Muscle of leg (tissue), 3 donors: ENCODE measurements at regions not wholly inside any gene's neighbourhood (a gene's known extent, or its start where the extent isn't known, plus 50 kb on each side); places are given as distances from the start of the nearest gene placed in this dataset.

Experiments
- DNase-seq: peaks from one replicate; pipeline ENCODE4 v3.0.0; 2013
- H3K27ac ChIP-seq: one replicate; pipeline ENCODE4 v1.5.1; 2013; ENCODE audit warnings: mild to moderate bottlenecking, low read length, control low read depth
- H3K27me3 ChIP-seq: one replicate; pipeline ENCODE4 v1.6.1; 2013; ENCODE audit warnings: low read length; ENCODE audit not compliant: control insufficient read depth, insufficient read depth
- H3K36me3 ChIP-seq: one replicate; pipeline ENCODE4 v1.6.1; 2013; ENCODE audit warnings: low read length; ENCODE audit not compliant: control insufficient read depth, insufficient read depth
- H3K4me1 ChIP-seq: one replicate; pipeline ENCODE4 v1.6.1; 2013; ENCODE audit warnings: low read length; ENCODE audit not compliant: control insufficient read depth, insufficient read depth
- H3K4me3 ChIP-seq: one replicate; pipeline ENCODE4 v1.5.1; 2013; ENCODE audit warnings: low read length, control low read depth
- H3K9me3 ChIP-seq: replicated peaks from 2 replicates; pipeline ENCODE4 v1.6.1; 2013; ENCODE audit warnings: low read depth, low read length; ENCODE audit not compliant: control insufficient read depth
- WGBS: methylation state at CpG from one replicate; pipeline ENCODE4 v1.1.5; 2013; ENCODE audit warnings: missing lambda C conversion rate; ENCODE audit not compliant: insufficient coverage; 5-methylcytosine and 5-hydroxymethylcytosine counted together

- peaks cover 6% of the 10 kb centered on the region for H3K27me3 ChIP-seq
- H3K36me3 ChIP-seq = no peaks in the 10 kb centered on the region
- no peak overlapping the region for H3K4me3 ChIP-seq
- DNase-seq = peak; percentile 84
- no peak overlapping the region for H3K27ac ChIP-seq
- WGBS = no CpG with 5 or more reads among the region's 1 CpG
- H3K4me1 ChIP-seq = peaks cover 10% of the 10 kb centered on the region
- H3K9me3 ChIP-seq = no peaks in the 10 kb centered on the region
Observed at GRCh38 chr1:25150985-25151495, 81.3 kb downstream of the SYF2 start.

GRCh38 chr1:25148673-25149300, 83.5 kb downstream of the SYF2 start:
- no peak for DNase-seq
- H3K27ac ChIP-seq = no peak overlapping the region
- H3K27me3 ChIP-seq = peaks cover 7% of the 10 kb centered on the region
- H3K36me3 ChIP-seq = no peaks in the 10 kb centered on the region
- peaks cover 11% of the 10 kb centered on the region for H3K4me1 ChIP-seq
- no peaks in the 10 kb centered on the region for H3K9me3 ChIP-seq
- no CpG with 5 or more reads among the region's 2 CpGs for WGBS
- no peak overlapping the region for H3K4me3 ChIP-seq

- peak; percentile 80 for DNase-seq
- WGBS = 14% methylated on average over 15 of the region's 15 CpGs
- Histone ChIP-seq H3K4me1 (peaks cover 11% of the 10 kb centered on the region), H3K36me3 (no peaks in the 10 kb centered on the region), H3K27ac (no peak overlapping the region), H3K27me3 (peaks cover 7% of the 10 kb centered on the region), H3K4me3 (no peak overlapping the region), H3K9me3 (no peaks in the 10 kb centered on the region)
Observed at GRCh38 chr1:25146451-25146855, 85.8 kb downstream of the SYF2 start.

- Histone ChIP-seq H3K4me1 (peaks cover 11% of the 10 kb centered on the region), H3K36me3 (no peaks in the 10 kb centered on the region), H3K27ac (no peak overlapping the region), H3K9me3 (no peaks in the 10 kb centered on the region), H3K4me3 (no peak overlapping the region), H3K27me3 (peaks cover 10% of the 10 kb centered on the region)
- no peak for DNase-seq
- WGBS = 61% methylated on average over 11 of the region's 17 CpGs
Observed at GRCh38 chr1:25145775-25146393, 86.4 kb downstream of the SYF2 start.

GRCh38 chr1:25140073-25140797, 92.1 kb downstream of the SYF2 start:
- 23% methylated on average over 8 of the region's 15 CpGs for WGBS
- DNase-seq = no peak

GRCh38 chr1:25137521-25138395, 94.5 kb downstream of the SYF2 start:
- no peak for DNase-seq
- Histone ChIP-seq H3K4me1 (no peaks in the 10 kb centered on the region), H3K4me3 (no peak overlapping the region), H3K9me3 (no peaks in the 10 kb centered on the region), H3K36me3 (no peaks in the 10 kb centered on the region), H3K27ac (no peak overlapping the region), H3K27me3 (peaks cover 18% of the 10 kb centered on the region)
- WGBS = no CpG with 5 or more reads among the region's 2 CpGs

More at GRCh38 chr1:25140073-25140797, 92.1 kb downstream of the SYF2 start:
- H3K4me3 ChIP-seq = no peak overlapping the region
- no peaks in the 10 kb centered on the region for H3K9me3 ChIP-seq
- no peaks in the 10 kb centered on the region for H3K4me1 ChIP-seq
- no peaks in the 10 kb centered on the region for H3K36me3 ChIP-seq
- peaks cover 18% of the 10 kb centered on the region for H3K27me3 ChIP-seq
- no peak overlapping the region for H3K27ac ChIP-seq

GRCh38 chr1:25137106-25137505, 95.2 kb downstream of the SYF2 start:
- Histone ChIP-seq H3K27ac (no peak overlapping the region), H3K9me3 (no peaks in the 10 kb centered on the region), H3K4me3 (no peak overlapping the region), H3K4me1 (no peaks in the 10 kb centered on the region), H3K27me3 (peaks cover 18% of the 10 kb centered on the region), H3K36me3 (no peaks in the 10 kb centered on the region)
- WGBS = no CpG with 5 or more reads among the region's 1 CpG
- DNase-seq = no peak

- no peaks in the 10 kb centered on the region for H3K4me1 ChIP-seq
- no peak overlapping the region for H3K4me3 ChIP-seq
- no peaks in the 10 kb centered on the region for H3K9me3 ChIP-seq
- WGBS = 70% methylated on average over 4 of the region's 8 CpGs
- no peak for DNase-seq
- H3K36me3 ChIP-seq = no peaks in the 10 kb centered on the region
- no peak overlapping the region for H3K27ac ChIP-seq
- H3K27me3 ChIP-seq = peaks cover 15% of the 10 kb centered on the region
Observed at GRCh38 chr1:25135909-25136308, 96.4 kb downstream of the SYF2 start.

GRCh38 chr1:25134801-25135461, 97.4 kb downstream of the SYF2 start:
- Histone ChIP-seq H3K9me3 (no peaks in the 10 kb centered on the region), H3K27me3 (peaks cover 11% of the 10 kb centered on the region), H3K4me3 (no peak overlapping the region), H3K36me3 (no peaks in the 10 kb centered on the region), H3K27ac (no peak overlapping the region), H3K4me1 (no peaks in the 10 kb centered on the region)
- DNase-seq = no peak
- WGBS = 56% methylated on average over 1 of the region's 7 CpGs
